Thoracic aorta (tissue), 2 donors: ENCODE measurements at regions not wholly inside any gene's neighbourhood (a gene's known extent, or its start where the extent isn't known, plus 50 kb on each side); places are given as distances from the start of the nearest gene placed in this dataset.

Experiments
- ATAC-seq: fragments of 150-250 bp; one replicate; pipeline ENCODE4 v1.8.0; 2017; ENCODE audit warnings: low read depth; ENCODE audit not compliant: insufficient number of reproducible peaks, low FRiP score
- DNase-seq: peaks from one replicate; pipeline ENCODE4 v3.0.0-alpha.2; 2020; ENCODE audit warnings: low spot score
- H3K27ac ChIP-seq, 2 donors: fragments of 200-600 bp; sonication (generic); 1 replicate in 1 of 2; 2 replicates in 1 of 2; pipeline ENCODE4 v1.5.1; 2016; ENCODE audit warnings: mild to moderate bottlenecking in 2 of 2, moderate library complexity in 2 of 2
- H3K27me3 ChIP-seq: fragments of 200-600 bp; sonication (generic); replicated peaks from 2 replicates; pipeline ENCODE4 v1.6.0; 2016; ENCODE audit warnings: mild to moderate bottlenecking; ENCODE audit not compliant: insufficient read depth
- H3K36me3 ChIP-seq: fragments of 200-600 bp; sonication (generic); one replicate; pipeline ENCODE4 v1.5.1; 2016
- H3K4me1 ChIP-seq, 2 donors: fragments of 200-600 bp; sonication (generic); 1 replicate in 1 of 2; 2 replicates in 1 of 2; pipeline versions ENCODE4 v1.5.1 to v1.6.0; 2016; ENCODE audit warnings: low read depth in 2 of 2, mild to moderate bottlenecking in 1 of 2; ENCODE audit not compliant: control insufficient read depth in 1 of 2
- H3K4me3 ChIP-seq: fragments of 200-600 bp; sonication (generic); 2 replicates; pipeline ENCODE4 v1.5.1; 2016; ENCODE audit warnings: mild to moderate bottlenecking
- H3K9me3 ChIP-seq: fragments of 200-600 bp; sonication (generic); 2 replicates; pipeline ENCODE4 v1.5.1; 2016
- TF ChIP-seq, protein P1 (sequence below): fragments of 200-600 bp; sonication (generic); IDR thresholded peaks from one replicate; pipeline ENCODE4 v1.5.1; 2019; ENCODE audit warnings: antibody characterized with exemption

DNA sequence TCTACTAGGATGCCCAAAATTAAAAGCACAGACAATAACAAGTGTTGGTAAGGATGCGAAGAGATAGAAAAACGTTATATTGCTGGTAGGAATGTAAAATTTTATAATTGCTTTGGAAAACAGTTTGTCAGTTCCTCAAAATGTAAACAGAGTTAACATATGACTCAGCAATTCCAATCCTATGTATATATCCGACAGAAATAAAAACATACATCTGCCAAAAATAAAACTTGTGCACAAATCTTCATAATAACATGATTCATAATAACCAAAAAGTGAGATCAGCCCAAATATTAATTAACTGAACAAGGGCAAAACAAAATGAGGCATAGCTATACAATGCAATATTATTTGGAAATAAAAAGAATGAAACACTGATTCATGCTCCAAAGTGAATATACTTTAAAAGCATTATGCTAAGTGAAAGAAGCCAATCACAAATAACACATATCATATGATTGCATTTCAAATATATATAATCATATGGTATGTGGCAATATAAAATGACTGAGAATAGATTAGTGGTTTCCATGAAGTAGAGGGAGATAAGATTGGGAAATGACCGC is 609.3 kb downstream of the IGSF11 start:
- ATAC-seq: no peak
- no peaks in the 10 kb centered on the region for H3K4me1 ChIP-seq
- H3K9me3 ChIP-seq: no peaks in the 10 kb centered on the region
- H3K36me3 ChIP-seq: no peaks in the 10 kb centered on the region
- DNase-seq: no peak
- TF ChIP-seq, protein P1, sequence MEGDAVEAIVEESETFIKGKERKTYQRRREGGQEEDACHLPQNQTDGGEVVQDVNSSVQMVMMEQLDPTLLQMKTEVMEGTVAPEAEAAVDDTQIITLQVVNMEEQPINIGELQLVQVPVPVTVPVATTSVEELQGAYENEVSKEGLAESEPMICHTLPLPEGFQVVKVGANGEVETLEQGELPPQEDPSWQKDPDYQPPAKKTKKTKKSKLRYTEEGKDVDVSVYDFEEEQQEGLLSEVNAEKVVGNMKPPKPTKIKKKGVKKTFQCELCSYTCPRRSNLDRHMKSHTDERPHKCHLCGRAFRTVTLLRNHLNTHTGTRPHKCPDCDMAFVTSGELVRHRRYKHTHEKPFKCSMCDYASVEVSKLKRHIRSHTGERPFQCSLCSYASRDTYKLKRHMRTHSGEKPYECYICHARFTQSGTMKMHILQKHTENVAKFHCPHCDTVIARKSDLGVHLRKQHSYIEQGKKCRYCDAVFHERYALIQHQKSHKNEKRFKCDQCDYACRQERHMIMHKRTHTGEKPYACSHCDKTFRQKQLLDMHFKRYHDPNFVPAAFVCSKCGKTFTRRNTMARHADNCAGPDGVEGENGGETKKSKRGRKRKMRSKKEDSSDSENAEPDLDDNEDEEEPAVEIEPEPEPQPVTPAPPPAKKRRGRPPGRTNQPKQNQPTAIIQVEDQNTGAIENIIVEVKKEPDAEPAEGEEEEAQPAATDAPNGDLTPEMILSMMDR: no peak
- H3K4me3 ChIP-seq: no peak overlapping the region
- H3K27me3 ChIP-seq: no peaks in the 10 kb centered on the region
- H3K27ac ChIP-seq: no peak overlapping the region

DNA sequence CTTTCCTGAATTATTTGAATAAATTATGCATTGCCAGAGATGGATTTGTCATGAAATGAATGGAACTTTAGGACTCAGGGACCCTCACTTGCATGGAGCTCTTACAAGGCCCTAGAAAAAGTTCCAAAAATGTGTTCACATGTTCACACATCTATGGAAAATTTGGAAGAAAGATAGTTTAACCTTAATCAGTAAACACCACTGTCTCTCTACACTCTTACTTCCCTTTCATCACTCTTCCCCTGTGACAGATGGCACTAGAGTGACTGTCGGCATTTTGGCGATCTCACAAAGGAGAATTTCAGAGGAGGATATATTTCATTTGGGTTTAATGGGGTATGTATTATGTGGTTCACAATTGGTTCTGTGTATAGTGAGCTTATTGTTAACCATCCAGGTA is 600.8 kb downstream of the IGSF11 start:
- TF ChIP-seq, protein P1: no peak

GRCh38 chr3:118435851-118436350 is 598.7 kb downstream of the IGSF11 start:
- DNase-seq (no peak), ATAC-seq (no peak)
- no peaks in the 10 kb centered on the region for H3K27me3 ChIP-seq
- TF ChIP-seq, protein P1: no peak
- no peaks in the 10 kb centered on the region for H3K9me3 ChIP-seq
- no peaks in the 10 kb centered on the region for H3K4me1 ChIP-seq
- no peak overlapping the region for H3K4me3 ChIP-seq
- H3K27ac ChIP-seq: no peak overlapping the region
- H3K36me3 ChIP-seq: no peaks in the 10 kb centered on the region

More for the DNA sequence above, 600.8 kb downstream of the IGSF11 start:
- Histone ChIP-seq H3K9me3 (no peaks in the 10 kb centered on the region), H3K27me3 (no peaks in the 10 kb centered on the region), H3K27ac (no peak overlapping the region), H3K4me3 (no peak overlapping the region), H3K36me3 (no peaks in the 10 kb centered on the region), H3K4me1 (no peaks in the 10 kb centered on the region)
- ATAC-seq (no peak), DNase-seq (no peak)

DNA sequence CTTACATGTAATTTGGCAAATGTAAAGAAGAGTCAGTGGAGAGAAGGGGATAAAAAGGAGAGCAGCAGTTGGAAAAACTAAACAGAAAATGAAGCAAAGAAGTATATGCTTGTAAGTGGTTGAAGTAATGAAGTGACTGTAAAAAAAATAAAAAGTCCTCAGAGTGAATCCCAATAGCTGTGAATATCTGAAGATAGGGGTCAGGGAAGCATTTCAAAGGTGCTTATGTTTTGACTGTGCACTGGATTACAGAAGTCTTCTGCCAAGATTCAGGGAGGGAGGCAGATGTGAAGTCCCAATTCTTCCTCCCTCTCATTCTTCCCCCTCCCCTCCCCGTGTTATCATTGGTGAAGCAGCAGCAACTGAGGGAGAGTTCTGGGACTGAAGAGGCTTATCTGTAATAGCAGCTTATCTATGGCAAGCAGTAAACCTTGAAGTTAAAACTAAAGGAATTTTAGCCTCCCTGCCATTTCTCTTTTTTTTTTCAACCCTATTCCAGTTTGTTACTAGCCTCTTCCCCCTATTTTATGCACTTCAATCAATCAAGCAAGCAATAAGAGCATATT is 597.9 kb downstream of the IGSF11 start:
- DNase-seq (no peak), ATAC-seq (no peak)
- Histone ChIP-seq H3K27ac (no peak overlapping the region), H3K9me3 (no peaks in the 10 kb centered on the region), H3K27me3 (no peaks in the 10 kb centered on the region), H3K4me3 (no peak overlapping the region), H3K36me3 (no peaks in the 10 kb centered on the region), H3K4me1 (no peaks in the 10 kb centered on the region)
- TF ChIP-seq, protein P1: no peak

DNA sequence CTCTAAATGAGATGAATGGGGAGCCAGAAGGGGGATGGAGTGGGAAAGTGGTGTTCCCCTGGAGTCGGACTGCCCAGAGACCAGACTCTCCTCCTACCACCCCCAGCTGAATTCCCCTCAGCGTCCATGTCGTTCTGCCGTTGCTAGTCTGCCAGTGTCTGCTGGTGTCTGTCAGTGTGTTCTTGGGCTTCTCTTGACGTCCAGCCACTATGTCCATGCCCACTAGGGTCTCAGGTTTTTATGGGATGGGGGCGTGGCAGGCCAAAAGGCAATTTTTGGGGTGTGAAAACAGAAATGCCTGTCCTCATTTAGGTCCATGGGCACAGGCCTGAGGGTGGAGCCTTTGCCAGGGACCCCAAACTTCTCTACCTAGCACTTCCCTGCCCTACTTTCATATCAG is 589.6 kb downstream of the IGSF11 start:
- DNase-seq (no peak), ATAC-seq (no peak)
- no peaks in the 10 kb centered on the region for H3K36me3 ChIP-seq
- H3K4me3 ChIP-seq: no peak overlapping the region
- no peaks in the 10 kb centered on the region for H3K27me3 ChIP-seq
- TF ChIP-seq, protein P1: no peak
- H3K27ac ChIP-seq: no peak overlapping the region
- no peaks in the 10 kb centered on the region for H3K4me1 ChIP-seq
- H3K9me3 ChIP-seq: no peaks in the 10 kb centered on the region
